HG03558 (cell line): ENCODE measurements at regions not wholly inside any gene's neighbourhood (a gene's known extent, or its start where the extent isn't known, plus 50 kb on each side); places are given as distances from the start of the nearest gene placed in this dataset.
A peak's percentile ranks its signal among the peaks of the same experiment; 100 is the strongest.
"Not testable (repeated sequence)": the region's sequence is repeated elsewhere in the genome, so short reads cannot be mapped to it uniquely, and the experiment has no call there.

Experiments
- ATAC-seq: cut with Tn5 transposase; IDR thresholded peaks from one replicate; pipeline ENCODE4 v1.9.1; 2021; ENCODE audit warnings: moderate number of reproducible peaks; ENCODE audit not compliant: unreplicated experiment; ENCODE audit errors: extremely low read depth

DNA sequence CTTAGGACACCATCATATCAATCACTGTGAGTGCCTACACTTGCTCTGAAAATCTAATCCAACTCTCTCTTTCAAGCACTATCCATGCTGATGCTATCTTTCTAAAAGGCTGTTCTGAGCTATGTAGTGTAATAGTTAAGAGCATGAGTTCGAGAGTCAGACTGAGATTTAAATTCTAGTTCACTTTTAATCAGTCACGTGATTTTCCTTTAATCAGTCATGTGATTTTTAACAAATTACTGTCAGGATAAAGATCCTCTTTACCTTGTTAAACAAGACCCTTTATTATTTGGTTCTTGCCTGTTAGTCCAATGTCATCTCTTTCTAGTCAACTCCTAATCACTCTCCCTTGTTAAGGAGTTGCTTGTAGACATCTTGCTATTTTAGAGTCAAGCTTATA, 653.0 kb downstream of the RPL10L start:
- no peak for ATAC-seq

DNA sequence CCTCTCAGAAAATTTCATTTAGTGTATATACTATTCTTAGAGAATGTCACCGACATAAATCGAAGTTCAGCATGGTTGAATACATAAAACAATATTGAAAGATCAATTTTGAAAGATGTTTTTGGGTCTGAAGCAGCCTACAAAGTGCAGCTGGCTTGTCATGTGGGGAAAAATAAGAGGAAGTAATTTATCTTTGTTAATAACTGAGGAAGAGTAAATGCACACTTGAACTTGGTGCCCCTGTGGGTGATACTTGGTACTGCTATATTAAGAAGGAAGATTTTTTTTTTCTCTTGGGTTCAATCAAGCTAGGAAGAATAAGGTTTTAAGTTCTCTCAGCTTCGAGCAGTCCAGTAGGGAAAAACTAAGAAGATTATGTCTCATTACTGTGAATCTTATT, 661.3 kb downstream of the RPL10L start:
- ATAC-seq = no peak

DNA sequence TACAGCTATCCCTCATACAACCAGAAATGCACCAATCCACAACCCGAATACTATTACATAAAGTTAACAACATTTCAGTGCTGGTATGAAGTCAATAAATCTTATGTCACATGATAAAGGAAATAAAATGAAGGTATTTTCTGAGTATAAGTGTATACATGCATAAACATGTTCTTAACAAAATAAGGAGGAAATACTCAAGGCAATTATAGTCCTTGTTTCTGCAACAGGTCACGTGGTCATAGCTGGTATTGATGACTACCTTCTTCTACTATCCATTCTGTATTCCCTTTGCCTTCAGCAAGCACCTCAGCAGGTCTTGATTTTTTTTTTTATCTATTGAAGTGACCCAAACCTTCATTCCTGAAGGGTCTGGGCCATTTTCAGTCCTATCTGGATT, 675.6 kb downstream of the RPL10L start:
- ATAC-seq = no peak

DNA sequence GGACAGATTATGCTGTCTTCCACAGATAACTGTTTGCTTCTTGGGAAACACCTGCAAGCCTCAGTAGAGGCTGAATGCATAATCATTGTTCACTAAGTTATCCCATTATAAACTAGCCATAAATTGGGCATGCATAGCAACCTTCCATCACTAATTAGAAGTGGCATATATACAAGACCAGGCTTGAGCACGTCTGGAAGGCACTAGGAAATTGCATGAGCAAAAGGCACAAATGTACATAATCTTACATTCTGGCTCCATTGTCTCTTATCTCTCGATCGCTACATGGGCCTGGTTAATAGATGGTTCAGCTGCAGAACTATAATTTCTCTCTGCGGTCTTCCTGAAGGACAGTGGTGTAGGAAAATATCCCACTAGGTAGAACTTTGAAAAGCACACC, 679.2 kb downstream of the RPL10L start:
- ATAC-seq = no peak

DNA sequence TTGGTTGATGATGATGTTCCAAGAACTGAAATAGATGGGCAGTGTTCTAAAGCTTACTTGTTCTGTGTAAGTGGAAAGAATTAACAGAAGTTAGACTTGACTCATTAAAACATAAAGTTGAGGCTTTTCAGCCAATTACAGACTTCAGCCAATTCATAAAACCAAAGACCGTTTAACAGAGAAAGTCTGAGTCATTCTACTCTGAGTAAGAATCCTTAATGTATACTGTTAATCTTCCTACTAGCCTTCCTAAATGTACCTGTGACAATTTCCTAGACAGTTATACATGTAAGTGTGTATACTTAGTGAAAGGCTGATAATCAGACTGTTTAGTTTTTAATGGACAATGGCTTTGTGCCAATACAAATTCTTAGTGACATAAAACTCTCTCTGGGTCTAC, 681.0 kb downstream of the RPL10L start:
- no peak for ATAC-seq

DNA sequence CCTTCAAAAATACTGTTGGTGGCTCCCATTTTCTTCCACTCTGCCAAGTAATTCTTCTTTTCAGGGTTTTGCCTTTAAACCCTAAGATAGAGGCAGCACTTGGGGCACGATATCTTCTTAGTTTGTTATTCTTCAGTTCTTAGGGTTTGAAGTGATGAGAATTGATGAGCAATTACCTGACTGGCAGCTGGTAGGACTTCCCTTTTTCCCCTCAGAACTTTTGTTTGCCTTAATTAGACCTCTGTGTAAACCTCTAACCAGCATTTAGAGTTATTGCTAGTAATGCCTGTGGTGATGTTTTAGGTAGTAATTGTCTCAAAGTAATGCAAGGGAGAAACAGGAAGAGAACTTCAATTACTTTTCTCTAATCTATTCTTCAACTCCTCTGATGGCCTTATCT, 683.5 kb downstream of the RPL10L start:
- ATAC-seq = no peak

DNA sequence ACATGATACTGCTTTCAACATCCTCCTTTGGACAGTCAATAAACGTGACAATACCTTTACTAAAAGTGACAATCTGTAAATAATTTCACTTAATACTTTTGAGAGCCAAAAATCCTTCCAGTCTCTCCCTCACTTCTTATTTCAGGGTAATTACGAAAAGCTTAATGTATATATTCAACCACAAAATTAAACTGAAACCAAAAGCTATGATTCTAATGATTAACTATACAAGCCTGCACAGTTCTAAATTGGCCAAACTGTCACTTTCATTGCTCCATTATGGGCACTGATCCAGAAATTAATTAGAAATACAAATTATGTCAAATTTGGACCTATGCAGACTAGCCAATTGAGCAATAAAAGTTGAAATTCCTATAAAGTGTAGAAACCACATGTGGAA, 696.5 kb upstream of the MIS18BP1 start:
- no peak for ATAC-seq

DNA sequence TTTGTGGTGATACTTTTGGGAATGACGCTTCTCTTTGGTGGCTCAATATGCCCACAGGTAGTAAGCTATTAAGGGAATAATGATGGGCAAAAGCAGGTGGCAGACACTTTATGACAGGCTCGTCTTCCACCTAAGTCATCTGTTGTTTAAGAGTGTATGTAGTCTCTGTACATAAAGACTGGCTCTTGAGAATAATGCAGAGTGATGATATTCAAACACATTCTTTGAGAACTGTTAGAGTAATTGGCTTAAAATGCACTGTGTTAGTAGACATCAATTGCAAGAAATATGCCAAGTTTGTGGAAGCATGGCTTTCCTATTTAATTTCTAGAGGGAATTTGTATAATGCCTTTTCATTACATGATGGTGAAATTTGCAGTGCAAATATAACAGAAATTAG, 694.8 kb upstream of the MIS18BP1 start:
- ATAC-seq = no peak

DNA sequence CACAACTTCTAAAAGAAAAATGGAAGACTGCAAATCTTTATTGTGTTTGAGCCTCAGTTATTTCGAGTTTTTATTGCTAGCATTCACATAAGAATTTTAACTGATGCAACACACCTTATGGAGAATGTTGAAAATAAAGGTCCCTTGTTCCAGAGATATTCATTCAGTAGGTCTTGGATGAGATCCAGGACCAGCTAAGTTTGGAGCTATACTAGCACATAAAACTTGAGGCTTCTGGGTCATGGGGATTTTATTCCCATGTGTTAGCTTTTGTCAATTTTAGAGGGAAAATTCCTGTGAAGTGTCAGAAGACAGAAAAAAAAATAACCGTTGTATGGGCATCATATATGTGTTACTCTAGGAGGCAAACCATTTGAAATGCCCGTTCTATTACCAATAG, 693.2 kb upstream of the MIS18BP1 start:
- no peak for ATAC-seq

DNA sequence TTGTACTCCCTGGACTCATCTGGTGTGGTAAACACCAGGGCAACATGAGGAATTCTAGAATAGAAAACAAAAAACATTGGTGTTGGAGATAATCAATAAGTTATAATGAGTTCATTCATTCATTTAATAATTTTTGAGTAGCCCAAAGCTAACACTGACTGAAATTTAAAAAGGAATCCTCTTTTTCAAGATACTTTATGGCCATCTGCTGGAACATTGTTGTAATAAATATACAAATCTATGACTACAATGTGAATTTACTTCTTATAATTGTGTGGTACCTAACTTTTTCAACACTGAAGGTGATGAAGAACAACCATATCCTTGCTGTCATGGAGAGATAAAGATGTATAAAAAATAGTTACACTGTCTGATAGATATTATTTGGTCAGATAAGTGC, 687.3 kb upstream of the MIS18BP1 start:
- ATAC-seq = no peak

DNA sequence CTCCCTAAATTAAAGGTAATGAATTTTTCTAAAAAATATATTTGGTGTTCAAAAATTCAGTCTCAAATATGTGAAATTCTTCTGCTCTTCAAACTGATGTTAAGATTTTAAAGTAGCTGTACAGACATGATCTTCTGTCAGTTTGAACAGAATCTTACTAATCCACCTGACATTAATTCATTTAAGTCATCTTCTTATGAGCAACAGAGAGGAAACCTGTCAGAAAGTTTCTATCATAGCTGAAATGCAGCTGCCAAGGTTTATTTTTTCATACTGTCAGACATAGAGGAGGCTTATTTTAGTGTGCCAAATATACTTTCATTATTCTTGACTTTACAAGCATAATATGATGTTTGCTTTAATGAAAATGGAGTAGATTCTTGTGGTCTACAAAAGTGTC, 686.6 kb upstream of the MIS18BP1 start:
- ATAC-seq = no peak

DNA sequence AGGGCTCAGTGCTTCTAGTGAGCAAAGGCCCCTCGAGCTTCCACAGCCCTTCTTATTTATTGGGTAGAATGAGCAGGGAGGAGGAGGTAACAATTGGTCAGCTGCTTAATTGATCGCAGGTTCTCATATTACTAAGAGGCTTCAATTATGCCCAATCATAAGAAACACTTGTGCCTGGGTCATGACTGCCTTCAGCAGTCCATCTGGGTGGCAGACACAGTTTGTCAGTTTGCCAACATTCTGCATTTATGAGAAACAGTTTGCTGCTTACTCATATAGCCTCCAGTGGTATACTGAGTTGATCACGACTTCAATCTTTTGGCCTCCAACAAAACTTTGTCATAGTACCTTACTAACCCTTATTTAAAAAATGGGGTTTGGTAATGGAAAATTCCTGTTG, 667.0 kb upstream of the MIS18BP1 start:
- not testable (repeated sequence) for ATAC-seq

DNA sequence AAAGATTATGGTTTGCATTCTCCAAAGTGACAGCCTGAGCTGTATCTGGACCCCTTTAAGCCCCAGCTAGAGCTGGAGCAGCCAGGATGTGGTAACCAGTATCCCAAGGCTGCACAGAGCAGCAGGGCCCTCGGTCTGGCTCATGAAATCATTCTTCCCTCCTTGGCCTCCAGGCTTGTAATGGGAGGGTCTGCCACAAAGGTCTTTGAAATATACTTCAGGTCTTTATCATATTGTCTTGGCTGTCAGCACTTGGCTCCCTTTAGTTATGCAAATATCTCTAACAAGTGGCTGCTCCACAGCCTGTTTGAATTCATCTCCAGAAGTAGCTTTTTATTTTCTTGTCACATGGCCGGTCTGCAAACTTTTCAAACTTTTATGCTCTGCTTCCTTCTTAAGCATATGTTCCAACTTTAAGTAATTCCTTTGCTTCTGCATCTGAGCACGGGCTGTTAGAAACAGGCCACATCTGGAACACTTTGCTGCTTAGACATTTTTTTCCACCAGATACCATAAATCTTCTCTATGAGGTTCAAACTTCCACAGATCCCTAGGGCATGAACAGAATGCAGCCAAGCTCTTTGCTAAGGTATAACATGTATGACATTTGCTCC, 663.4 kb upstream of the MIS18BP1 start:
- ATAC-seq = no peak

DNA sequence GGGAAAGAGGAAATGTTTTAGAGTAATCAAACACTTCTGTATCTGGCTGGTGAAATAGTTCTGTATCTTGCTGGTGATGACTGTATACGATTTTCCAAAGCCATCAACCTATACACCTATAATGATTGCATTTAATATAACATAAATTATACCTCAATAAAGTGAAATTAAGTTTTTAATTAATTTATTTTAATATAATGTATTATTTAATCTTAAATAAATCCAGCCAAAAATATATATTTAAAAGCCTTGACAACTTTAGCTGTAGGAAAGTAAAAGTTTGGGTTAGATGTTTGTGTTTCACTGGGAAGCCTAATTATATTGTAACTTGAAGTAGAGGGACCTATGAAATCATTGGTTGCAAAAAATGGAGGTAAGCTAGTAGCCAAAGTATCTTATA, 654.8 kb upstream of the MIS18BP1 start:
- no peak for ATAC-seq

DNA sequence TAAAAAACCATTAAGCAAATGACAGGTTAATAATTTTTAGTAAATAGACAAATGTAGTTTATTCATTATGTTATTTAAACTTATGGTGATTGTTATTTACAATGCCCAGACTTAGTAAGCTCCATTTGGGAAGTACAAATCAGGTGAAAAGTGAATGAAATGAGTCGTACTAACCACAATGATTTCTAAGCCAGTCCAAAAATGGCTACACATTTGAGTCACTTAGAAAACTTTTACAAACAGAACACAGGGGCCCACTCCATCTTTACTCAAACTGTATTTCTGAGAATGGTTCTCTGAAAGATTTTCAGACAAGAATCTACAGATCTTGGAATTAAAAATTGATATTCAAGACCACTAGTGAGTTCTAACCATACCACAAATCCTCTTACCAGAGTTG, 653.3 kb upstream of the MIS18BP1 start:
- ATAC-seq = peak; percentile 65

DNA sequence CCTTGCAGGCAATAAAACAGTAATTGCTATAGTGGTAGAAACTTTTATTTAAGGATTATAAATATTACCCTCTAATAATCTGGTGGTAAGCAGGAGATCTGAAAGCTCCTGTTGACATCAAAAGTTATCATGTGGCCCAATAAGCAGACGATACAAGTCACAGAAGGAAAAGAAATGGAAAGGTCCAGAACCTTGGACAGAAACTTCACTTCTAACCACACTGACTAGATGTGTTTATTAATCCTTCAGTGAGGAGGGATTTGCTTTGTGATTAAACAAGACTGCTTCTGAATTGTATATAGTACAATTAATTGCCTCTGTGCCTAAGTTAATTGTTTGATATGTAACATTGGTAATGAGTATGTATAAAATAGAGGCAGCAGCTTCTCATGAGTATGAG, 652.7 kb upstream of the MIS18BP1 start:
- ATAC-seq = no peak

DNA sequence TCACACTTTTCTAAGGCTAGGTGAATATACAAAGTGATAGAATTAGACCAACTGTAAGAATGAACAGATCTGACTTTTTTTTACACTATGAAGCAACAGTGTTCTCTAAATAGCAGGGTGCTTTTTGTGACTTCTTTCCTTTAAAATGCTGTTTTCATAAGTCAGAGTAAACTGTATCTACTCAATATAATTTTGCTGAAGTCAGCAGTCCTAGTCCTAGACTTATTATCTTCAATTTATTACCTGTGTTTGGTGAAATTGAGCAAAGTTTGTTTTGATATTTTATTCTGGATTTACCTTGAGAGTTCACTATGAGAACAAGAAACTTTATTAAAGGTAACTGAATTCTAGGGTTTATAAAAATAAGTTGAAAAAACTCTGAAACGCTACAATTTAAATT, 651.3 kb upstream of the MIS18BP1 start:
- no peak for ATAC-seq

DNA sequence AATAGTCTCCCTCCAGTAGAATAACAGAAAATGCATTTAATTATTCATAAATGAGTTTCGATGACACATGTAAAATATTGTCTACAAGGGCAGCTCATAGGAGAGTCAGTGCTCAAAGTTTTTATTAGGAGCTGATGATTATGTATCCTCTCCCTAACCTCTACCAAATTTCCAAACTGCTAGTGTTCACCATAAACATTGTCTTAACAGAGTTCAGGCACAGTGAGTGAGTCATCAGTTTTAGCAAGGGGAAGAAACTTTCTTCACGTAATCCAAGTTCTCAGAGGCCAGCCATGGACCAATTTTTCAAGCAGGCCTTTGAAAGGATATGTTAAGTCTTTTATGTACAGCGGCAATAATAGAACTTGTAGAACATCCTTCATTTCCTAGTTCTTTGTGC, 649.2 kb upstream of the MIS18BP1 start:
- no peak for ATAC-seq

DNA sequence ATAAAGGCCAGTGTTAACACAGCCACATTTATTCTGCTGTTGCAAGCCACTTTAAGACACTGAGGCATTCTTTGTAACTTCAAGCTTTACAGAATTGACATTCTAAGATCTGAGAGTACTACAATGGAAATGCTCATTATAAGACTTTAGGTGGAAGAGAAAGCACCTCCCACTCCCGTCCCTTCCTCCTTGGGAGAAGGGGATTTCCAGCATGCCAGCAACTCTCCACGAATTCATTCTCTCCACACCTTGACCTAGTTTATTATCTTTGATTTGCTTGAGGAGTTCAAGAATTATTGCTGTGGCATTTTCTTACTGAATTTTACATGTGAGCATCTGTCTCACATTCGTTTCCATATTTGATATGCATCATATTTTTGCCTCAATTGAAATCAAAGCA, 644.4 kb upstream of the MIS18BP1 start:
- ATAC-seq = no peak

DNA sequence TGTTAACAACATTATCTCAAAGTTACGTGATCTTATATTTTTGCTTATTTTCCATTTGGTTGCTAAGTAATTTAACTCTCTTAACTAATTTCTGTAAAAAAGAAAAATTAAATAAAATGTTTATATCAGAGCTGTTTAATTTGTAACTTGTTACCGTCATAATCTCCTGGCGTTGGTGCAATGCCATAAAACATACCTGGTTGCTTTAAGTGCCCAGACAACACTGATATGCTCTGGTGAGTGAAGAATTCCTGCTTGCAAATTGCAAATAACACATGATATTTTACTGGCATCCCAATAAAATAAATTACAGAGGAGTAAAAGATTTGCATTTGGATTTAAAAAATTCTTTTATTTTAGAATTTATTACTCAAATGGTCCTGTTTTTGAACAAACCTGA, 640.1 kb upstream of the MIS18BP1 start:
- no peak for ATAC-seq

DNA sequence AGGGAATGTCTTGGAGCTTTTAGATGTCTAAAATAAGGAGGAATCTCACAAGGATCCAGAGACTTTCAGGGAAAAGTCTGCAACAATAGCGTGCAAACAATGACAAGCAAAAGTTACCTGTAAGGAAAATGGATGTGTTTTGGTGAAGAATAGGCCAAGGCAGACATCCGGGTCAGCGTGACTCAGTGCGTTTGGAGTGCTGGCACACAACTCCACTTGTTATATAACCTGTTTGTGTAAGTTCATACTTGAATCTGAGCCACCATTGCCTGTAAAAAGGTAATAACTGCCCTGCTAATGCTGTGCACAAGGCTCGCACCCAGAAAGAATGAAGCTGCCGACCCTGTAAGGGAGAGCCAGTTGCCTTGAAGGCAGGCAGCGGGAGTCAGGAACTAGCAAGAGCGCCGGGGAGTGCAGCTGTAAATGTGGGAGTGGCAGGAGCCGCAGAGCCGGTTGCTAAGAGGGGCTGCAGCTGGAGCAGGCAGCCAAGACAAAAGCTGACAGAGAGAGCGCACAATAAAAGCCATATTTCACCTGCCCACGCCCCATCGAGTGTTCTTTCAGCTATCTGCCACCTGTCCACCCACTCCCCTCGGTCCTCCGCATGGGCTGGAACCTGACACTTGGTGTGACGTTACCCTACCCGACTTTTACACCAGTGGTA, 638.5 kb upstream of the MIS18BP1 start:
- no peak for ATAC-seq

DNA sequence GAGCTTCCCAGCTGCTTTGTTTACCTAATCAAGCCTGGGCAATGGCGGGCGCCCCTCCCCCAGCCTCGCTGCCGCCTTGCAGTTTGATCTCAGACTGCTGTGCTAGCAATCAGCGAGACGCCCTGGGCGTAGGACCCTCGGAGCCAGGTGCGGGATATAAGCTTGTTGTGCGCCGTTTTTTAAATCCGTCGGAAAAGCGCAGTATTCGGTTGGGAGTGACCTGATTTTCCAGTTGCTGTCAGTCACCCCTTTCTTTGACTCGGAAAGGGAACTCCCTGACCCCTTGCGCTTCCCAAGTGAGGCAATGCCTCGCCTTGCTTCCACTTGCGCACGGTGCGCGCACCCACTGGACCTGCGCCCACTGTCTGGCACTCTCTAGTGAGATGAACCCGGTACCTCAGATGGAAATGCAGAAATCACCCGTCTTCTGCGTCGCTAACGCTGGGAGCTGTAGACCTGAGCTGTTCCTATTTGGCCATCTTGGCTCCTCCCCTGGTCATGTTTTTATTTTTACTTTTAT, 635.8 kb upstream of the MIS18BP1 start:
- ATAC-seq = not testable (repeated sequence)
